Right lobe of liver (tissue), 6 donors: ENCODE measurements at regions not wholly inside any gene's neighbourhood (a gene's known extent, or its start where the extent isn't known, plus 50 kb on each side); places are given as distances from the start of the nearest gene placed in this dataset.

Experiments used
- ATAC-seq, 4 donors: fragments of 200-7000 bp; cut with Tn5 transposase; one replicate each; pipeline ENCODE4 v1.9.1; 2020; ENCODE audit warnings: mild to moderate bottlenecking in 4 of 4, moderate library complexity in 4 of 4
- DNase-seq, 3 donors: peaks; one replicate each; pipeline ENCODE4 v3.0.0-alpha.2; 2020
- H3K27ac ChIP-seq, 3 donors: fragments of 200-600 bp; one replicate each; pipeline ENCODE4 v1.8.0; 2022
- H3K27me3 ChIP-seq, 2 donors: fragments of 200-600 bp; one replicate each; pipeline ENCODE4 v1.8.0; 2022
- H3K36me3 ChIP-seq, 4 donors: fragments of 200-600 bp; sonication (generic) in 1 of 4; one replicate each; pipeline versions ENCODE4 v1.5.1 to v1.8.0; 2017 to 2022; ENCODE audit warnings: control low read depth in 1 of 4
- H3K4me1 ChIP-seq, 4 donors: fragments of 200-600 bp; sonication (generic) in 1 of 4; one replicate each; pipeline versions ENCODE4 v1.5.1 to v1.8.0; 2017 to 2022; ENCODE audit warnings: control low read depth in 1 of 4
- H3K4me3 ChIP-seq, 3 donors: fragments of 200-600 bp; one replicate each; pipeline ENCODE4 v1.8.0; 2022
- H3K9me3 ChIP-seq, 4 donors: fragments of 200-600 bp; sonication (generic) in 1 of 4; one replicate each; pipeline versions ENCODE4 v1.5.1 to v1.8.0; 2017 to 2022; ENCODE audit warnings: control low read depth in 1 of 4
- POLR2A ChIP-seq: fragments of 450-650 bp; IDR thresholded peaks from one replicate; pipeline ENCODE4 v1.6.1; 2017; ENCODE audit warnings: antibody characterized with exemption, mild to moderate bottlenecking
- WGBS: methylation state at CpG from one replicate; pipeline ENCODE4 v1.1.6; 2018; ENCODE audit warnings: low coverage, low lambda C conversion rate; ENCODE audit not compliant: insufficient coverage; ENCODE audit errors: missing lambda C conversion rate; 5-methylcytosine and 5-hydroxymethylcytosine counted together
- intact Hi-C, 2 donors: fragments of 100-400 bp; cut with DNase I; formaldehyde crosslinking; loops; one replicate each; pipeline versions ENCODE4 v1.11.2 to v1.14.1; 2022
- TF ChIP-seq, protein P1 (sequence below), 4 donors: fragments of 200-600 bp in 3 of 4; fragments of 450-650 bp in 1 of 4; IDR thresholded peaks; one replicate each; pipeline versions ENCODE4 v1.5.1 to v1.8.0; 2016 to 2022; ENCODE audit warnings: antibody characterized with exemption in 4 of 4, mild to moderate bottlenecking in 2 of 4
- donor health status: DM: no; HTN: yes; CAD: no.
- donor health status: DM: no; HTN: no; CAD: no.
- donor health status: DM: no; HTN: no; CAD: no.
- donor health status: DM: no; HTN: yes; CAD: no.
- donor health status: DM: no; HTN: yes; CAD: no.

DNA sequence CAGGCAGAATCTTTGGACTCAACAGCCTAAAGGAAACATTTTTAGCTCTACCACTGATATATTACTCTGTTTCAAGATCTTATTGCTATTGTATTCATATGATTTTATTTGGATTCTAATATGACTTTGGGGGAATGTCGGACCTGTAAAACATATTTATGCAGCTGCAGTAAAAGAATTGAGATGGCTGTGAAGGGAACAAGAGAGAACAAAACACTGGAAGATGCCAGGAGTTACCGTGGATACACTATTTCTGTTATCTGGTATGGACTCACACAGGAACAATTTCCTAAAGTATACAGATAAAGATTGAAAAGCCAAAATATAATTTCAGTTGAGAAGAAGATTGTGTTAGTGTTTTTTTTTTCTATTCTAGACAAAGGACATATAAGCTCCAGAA lies 113.0 kb upstream of the DCLK2 start:
- Histone ChIP-seq H3K27me3 (no peaks in the 10 kb centered on the region), H3K4me3 (no peak overlapping the region), H3K9me3 (no peaks in the 10 kb centered on the region), H3K4me1 (no peaks in the 10 kb centered on the region), H3K36me3 (no peaks in the 10 kb centered on the region), H3K27ac (no peak overlapping the region)
- intact Hi-C loops: no loop called here
- no peak for TF ChIP-seq POLR2A
- TF ChIP-seq, protein P1, sequence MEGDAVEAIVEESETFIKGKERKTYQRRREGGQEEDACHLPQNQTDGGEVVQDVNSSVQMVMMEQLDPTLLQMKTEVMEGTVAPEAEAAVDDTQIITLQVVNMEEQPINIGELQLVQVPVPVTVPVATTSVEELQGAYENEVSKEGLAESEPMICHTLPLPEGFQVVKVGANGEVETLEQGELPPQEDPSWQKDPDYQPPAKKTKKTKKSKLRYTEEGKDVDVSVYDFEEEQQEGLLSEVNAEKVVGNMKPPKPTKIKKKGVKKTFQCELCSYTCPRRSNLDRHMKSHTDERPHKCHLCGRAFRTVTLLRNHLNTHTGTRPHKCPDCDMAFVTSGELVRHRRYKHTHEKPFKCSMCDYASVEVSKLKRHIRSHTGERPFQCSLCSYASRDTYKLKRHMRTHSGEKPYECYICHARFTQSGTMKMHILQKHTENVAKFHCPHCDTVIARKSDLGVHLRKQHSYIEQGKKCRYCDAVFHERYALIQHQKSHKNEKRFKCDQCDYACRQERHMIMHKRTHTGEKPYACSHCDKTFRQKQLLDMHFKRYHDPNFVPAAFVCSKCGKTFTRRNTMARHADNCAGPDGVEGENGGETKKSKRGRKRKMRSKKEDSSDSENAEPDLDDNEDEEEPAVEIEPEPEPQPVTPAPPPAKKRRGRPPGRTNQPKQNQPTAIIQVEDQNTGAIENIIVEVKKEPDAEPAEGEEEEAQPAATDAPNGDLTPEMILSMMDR (IDR thresholded peaks at IDR 0.05): no peak
- ATAC-seq: no peak
- WGBS: 53% methylated on average over 2 of the region's 2 CpGs
- no peak for DNase-seq

DNA sequence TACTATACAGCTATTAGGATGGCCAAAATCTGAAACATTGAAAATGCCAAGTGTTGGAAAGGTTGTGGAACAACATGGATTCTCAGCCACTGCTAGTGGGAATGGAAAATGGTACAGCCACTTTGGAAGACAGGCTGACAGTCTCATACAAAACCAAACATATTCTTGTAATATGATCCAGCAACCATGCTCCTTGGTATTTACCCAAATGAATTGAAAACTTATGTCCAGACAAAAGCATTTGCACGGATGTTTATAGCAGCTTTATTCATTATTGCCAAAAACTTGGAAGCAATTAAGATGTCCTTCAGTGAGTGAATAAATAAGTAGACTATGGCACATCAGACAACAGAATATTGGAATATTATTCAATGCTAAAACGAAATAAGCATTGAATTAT lies 105.8 kb upstream of the DCLK2 start:
- intact Hi-C loops: no loop called here
- Histone ChIP-seq H3K27me3 (no peaks in the 10 kb centered on the region), H3K4me1 (no peaks in the 10 kb centered on the region), H3K27ac (no peak overlapping the region), H3K9me3 (no peaks in the 10 kb centered on the region), H3K36me3 (no peaks in the 10 kb centered on the region), H3K4me3 (no peak overlapping the region)
- DNase-seq (no peak), ATAC-seq (no peak)
- TF ChIP-seq POLR2A: no peak
- TF ChIP-seq, protein P1 (IDR thresholded peaks at IDR 0.05): no peak
- WGBS: 45% methylated on average over 2 of the region's 2 CpGs

DNA sequence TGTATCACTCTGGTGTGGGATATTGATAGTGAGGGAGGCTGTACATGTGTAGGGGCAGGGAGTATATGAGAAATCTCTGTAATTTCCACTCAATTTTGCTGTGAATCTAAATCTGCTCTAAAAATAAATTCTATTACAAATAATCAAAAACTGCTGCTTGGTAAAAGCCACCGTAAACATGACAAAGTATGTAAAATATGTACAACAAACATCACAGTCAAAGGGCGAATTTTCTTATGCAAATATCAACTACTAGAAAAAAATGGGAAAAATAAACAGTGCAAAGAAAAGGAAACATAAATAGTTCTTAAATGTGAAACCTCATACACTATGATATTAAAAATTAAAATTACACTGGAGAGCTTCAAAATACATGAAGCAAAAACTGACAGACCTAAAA lies 105.1 kb upstream of the DCLK2 start:
- H3K4me1 ChIP-seq: no peaks in the 10 kb centered on the region
- no peak overlapping the region for H3K4me3 ChIP-seq
- no peaks in the 10 kb centered on the region for H3K27me3 ChIP-seq
- 47% methylated on average over 2 of the region's 2 CpGs for WGBS
- no peak for ATAC-seq
- H3K27ac ChIP-seq: no peak overlapping the region
- intact Hi-C loops: no loop called here
- DNase-seq: no peak
- no peaks in the 10 kb centered on the region for H3K9me3 ChIP-seq
- no peaks in the 10 kb centered on the region for H3K36me3 ChIP-seq
- no peak for TF ChIP-seq POLR2A
- TF ChIP-seq, protein P1 (IDR thresholded peaks at IDR 0.05): no peak

DNA sequence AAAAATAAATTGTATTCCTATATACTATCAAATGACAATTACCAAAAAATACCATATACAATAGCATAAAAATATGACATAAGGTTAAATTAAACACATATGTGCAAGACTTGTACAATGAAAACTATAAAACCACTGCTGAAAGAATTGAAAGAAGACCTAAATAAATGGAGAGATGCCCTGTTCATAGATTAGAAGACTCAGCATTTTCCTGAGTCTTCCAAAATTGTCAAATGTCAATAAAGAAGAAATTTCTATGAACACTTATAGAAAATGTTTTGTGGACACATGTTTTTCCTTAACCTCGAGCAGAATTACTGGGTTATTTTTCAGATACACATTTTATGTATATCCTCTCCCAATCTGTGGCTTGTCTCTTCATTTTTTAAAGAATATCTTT lies 103.1 kb upstream of the DCLK2 start:
- Histone ChIP-seq H3K36me3 (no peaks in the 10 kb centered on the region), H3K4me1 (no peaks in the 10 kb centered on the region), H3K27me3 (no peaks in the 10 kb centered on the region), H3K27ac (no peak overlapping the region), H3K9me3 (no peaks in the 10 kb centered on the region), H3K4me3 (no peak overlapping the region)
- intact Hi-C loops: no loop called here
- TF ChIP-seq, protein P1 (IDR thresholded peaks at IDR 0.05): no peak
- TF ChIP-seq POLR2A: no peak
- no peak for DNase-seq
- ATAC-seq: no peak
- 50% methylated on average over 1 of the region's 1 CpG for WGBS

DNA sequence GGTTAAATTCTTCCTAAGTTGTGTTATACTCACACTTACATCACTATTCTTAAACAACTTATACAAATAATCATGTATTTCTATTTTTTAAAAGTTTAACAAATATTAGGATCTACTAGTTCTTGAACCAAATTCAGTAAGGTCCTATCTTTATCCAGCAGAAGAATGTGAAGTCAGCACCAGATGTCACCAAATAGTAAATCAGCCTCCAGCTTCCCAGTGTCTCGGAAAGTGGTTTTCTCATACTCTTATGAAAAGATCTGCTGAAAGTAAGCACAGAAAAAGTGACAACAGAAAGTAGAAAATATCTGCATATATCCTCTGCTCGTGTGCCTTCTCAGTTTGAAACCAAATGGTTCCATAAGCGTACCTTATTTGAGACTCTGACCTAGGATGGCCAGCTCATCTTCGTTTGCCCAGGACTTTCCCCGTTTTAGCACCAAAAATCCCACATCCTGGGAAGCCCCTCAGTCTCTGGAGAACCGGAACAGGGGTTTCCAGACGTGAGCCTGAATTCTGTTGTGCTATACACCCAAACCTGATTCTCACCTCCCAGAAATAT lies 98.0 kb upstream of the DCLK2 start:
- H3K27me3 ChIP-seq: no peaks in the 10 kb centered on the region
- 55% methylated on average over 7 of the region's 7 CpGs for WGBS
- no peak overlapping the region for H3K4me3 ChIP-seq
- DNase-seq (no peak), ATAC-seq (no peak)
- no peak for TF ChIP-seq POLR2A
- TF ChIP-seq, protein P1 (IDR thresholded peaks at IDR 0.05): no peak
- H3K36me3 ChIP-seq: no peaks in the 10 kb centered on the region
- H3K27ac ChIP-seq: no peak overlapping the region
- H3K4me1 ChIP-seq: no peaks in the 10 kb centered on the region
- intact Hi-C loops: no loop called here
- no peaks in the 10 kb centered on the region for H3K9me3 ChIP-seq
